ENCODE measurements at regions not wholly inside any gene's neighbourhood (a gene's known extent, or its start where the extent isn't known, plus 50 kb on each side); places are given as distances from the start of the nearest gene placed in this dataset.

DNA sequence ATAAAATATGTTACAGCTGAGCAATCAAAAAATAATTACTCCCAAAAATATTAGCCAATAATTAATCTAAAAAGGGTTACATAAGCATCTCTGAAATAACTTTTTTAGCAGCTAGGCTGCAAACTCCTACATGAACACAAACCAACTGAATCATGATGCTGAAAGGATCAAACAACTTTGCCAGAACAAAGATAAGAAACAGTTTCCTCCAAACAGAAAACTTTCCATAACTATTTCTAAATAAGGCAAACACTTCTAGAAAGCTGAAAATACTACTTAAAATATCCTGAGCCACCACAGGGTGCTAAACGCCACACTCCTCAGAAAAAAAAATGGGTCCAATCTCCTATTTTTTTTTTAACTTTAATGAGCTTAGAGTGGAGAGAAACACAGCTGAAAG lies 68.6 kb upstream of the ARHGAP32 start:
- TF ChIP-seq, protein P1, sequence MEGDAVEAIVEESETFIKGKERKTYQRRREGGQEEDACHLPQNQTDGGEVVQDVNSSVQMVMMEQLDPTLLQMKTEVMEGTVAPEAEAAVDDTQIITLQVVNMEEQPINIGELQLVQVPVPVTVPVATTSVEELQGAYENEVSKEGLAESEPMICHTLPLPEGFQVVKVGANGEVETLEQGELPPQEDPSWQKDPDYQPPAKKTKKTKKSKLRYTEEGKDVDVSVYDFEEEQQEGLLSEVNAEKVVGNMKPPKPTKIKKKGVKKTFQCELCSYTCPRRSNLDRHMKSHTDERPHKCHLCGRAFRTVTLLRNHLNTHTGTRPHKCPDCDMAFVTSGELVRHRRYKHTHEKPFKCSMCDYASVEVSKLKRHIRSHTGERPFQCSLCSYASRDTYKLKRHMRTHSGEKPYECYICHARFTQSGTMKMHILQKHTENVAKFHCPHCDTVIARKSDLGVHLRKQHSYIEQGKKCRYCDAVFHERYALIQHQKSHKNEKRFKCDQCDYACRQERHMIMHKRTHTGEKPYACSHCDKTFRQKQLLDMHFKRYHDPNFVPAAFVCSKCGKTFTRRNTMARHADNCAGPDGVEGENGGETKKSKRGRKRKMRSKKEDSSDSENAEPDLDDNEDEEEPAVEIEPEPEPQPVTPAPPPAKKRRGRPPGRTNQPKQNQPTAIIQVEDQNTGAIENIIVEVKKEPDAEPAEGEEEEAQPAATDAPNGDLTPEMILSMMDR (IDR thresholded peaks at IDR 0.05): no peak
- TF ChIP-seq POLR2AphosphoS5 (IDR thresholded peaks at IDR 0.05; ENCODE audit: low read depth, low read length) (no peak), SIN3A (IDR thresholded peaks at IDR 0.05; ENCODE audit: borderline replicate concordance, insufficient read depth, low read depth, low read length) (no peak), TCF7L2 (IDR thresholded peaks at IDR 0.05; ENCODE audit: low read depth, low read length) (no peak)
- TF ChIP-seq, protein P2, sequence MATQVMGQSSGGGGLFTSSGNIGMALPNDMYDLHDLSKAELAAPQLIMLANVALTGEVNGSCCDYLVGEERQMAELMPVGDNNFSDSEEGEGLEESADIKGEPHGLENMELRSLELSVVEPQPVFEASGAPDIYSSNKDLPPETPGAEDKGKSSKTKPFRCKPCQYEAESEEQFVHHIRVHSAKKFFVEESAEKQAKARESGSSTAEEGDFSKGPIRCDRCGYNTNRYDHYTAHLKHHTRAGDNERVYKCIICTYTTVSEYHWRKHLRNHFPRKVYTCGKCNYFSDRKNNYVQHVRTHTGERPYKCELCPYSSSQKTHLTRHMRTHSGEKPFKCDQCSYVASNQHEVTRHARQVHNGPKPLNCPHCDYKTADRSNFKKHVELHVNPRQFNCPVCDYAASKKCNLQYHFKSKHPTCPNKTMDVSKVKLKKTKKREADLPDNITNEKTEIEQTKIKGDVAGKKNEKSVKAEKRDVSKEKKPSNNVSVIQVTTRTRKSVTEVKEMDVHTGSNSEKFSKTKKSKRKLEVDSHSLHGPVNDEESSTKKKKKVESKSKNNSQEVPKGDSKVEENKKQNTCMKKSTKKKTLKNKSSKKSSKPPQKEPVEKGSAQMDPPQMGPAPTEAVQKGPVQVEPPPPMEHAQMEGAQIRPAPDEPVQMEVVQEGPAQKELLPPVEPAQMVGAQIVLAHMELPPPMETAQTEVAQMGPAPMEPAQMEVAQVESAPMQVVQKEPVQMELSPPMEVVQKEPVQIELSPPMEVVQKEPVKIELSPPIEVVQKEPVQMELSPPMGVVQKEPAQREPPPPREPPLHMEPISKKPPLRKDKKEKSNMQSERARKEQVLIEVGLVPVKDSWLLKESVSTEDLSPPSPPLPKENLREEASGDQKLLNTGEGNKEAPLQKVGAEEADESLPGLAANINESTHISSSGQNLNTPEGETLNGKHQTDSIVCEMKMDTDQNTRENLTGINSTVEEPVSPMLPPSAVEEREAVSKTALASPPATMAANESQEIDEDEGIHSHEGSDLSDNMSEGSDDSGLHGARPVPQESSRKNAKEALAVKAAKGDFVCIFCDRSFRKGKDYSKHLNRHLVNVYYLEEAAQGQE (IDR thresholded peaks at IDR 0.05; ENCODE audit: insufficient read depth in 1 of 2, low read depth in 2 of 2, low read length in 1 of 2): no peak
